K562 (cell line): ENCODE measurements at regions not wholly inside any gene's neighbourhood (a gene's known extent, or its start where the extent isn't known, plus 50 kb on each side); places are given as distances from the start of the nearest gene placed in this dataset.

Experiments
- ATAC-seq: fragments of 200-7000 bp; cut with Tn5 transposase; 3 replicates; pipeline ENCODE4 v1.9.1; 2020; ENCODE audit warnings: moderate library complexity
- BruUV-seq: library from RNA; stranded (reverse); fragments of 400-500 nt; replicated peaks from 2 replicates; lab custom pipeline; 2021; lab: Mats Ljungman, UMichigan
- CTCF ChIA-PET: fragments of 300-600 bp; formaldehyde crosslinking; extraction: SDS; loops from one replicate; lab custom pipeline; 2021; ENCODE audit warnings: low intra/inter-chr PET ratio; lab: Yijun Ruan, JAX
- POLR2A ChIA-PET: fragments of 300-600, 350-650 bp; sonication (Branson Sonifier 250); formaldehyde crosslinking; extraction: SDS; loops from one replicate; lab custom pipeline; 2021; ENCODE audit warnings: antibody characterized with exemption, inconsistent platforms; lab: Yijun Ruan, JAX
- DNase-seq, 4 experiments: peaks; one replicate each; pipeline versions ENCODE4 v3.0.0 to v3.0.0-alpha.2; 2011 to 2018; ENCODE audit warnings: low spot score in 3 of 4, mixed read lengths in 3 of 4; ENCODE audit errors: extremely low read depth in 1 of 4
- FAIRE-seq: peaks from 2 replicates; lab custom pipeline; 2011; peaks lifted over from hg19 to GRCh38; lab: Jason Lieb, UNC
- H2AFZ ChIP-seq: 2 replicates; pipeline ENCODE4 v1.6.0; 2011; ENCODE audit warnings: low read depth, low read length, control low read depth, inconsistent platforms
- H3K27ac ChIP-seq: fragments of 200-600 bp; 3 replicates; pipeline ENCODE4 v1.8.0; 2011; ENCODE audit warnings: low read depth, mild to moderate bottlenecking, control low read depth, inconsistent platforms, low read length, moderate library complexity, mixed read lengths; ENCODE audit errors: extremely low read depth
- H3K27me3 ChIP-seq, 2 experiments: fragments of 300-600 bp in 1 of 2; 2 replicates in 1 of 2; 3 replicates in 1 of 2; pipeline versions ENCODE4 v1.6.0 to v1.8.0; 2011; ENCODE audit warnings: inconsistent platforms in 2 of 2, low read length in 2 of 2, mild to moderate bottlenecking in 1 of 2, mixed read lengths in 1 of 2, moderate library complexity in 1 of 2; ENCODE audit not compliant: control insufficient read depth in 2 of 2, insufficient read depth in 2 of 2
- H3K36me3 ChIP-seq: fragments of 300-600 bp; 3 replicates; pipeline ENCODE4 v1.8.0; 2011; ENCODE audit warnings: mild to moderate bottlenecking, low read length, inconsistent platforms; ENCODE audit not compliant: control insufficient read depth, insufficient read depth
- H3K4me1 ChIP-seq, 2 experiments: fragments of 200-600 bp in 1 of 2; replicated peaks in 1 of 2; 2 replicates in 1 of 2; 3 replicates in 1 of 2; pipeline versions ENCODE4 v1.5.1 to v1.8.0; 2011; ENCODE audit warnings: inconsistent platforms in 2 of 2, low read length in 2 of 2, mild to moderate bottlenecking in 1 of 2, mixed read lengths in 1 of 2, moderate library complexity in 1 of 2; ENCODE audit not compliant: control insufficient read depth in 2 of 2, insufficient read depth in 2 of 2
- H3K4me2 ChIP-seq: 2 replicates; pipeline ENCODE4 v1.6.1; 2011; ENCODE audit warnings: low read length, control low read depth, inconsistent platforms, mixed read lengths; ENCODE audit not compliant: insufficient read depth
- H3K4me3 ChIP-seq: fragments of 200-600 bp; sonication (generic), shearing (Covaris generic); 2 replicates; pipeline ENCODE4 v1.5.1; 2016; ENCODE audit warnings: control low read depth, inconsistent platforms
- H3K79me2 ChIP-seq: fragments of 200-600 bp; 3 replicates; pipeline ENCODE4 v1.8.0; 2011; ENCODE audit warnings: low read length, inconsistent platforms; ENCODE audit not compliant: control insufficient read depth, insufficient read depth
- H3K9ac ChIP-seq, 2 experiments: 2 replicates each; pipeline versions ENCODE4 v1.6.0 to v1.6.1; 2011; ENCODE audit warnings: low read depth in 2 of 2, low read length in 2 of 2, control low read depth in 1 of 2, inconsistent platforms in 1 of 2, mild to moderate bottlenecking in 1 of 2, mixed read lengths in 1 of 2; ENCODE audit not compliant: insufficient read depth in 1 of 2
- H3K9me1 ChIP-seq: one replicate; pipeline ENCODE4 v1.6.0; 2011; ENCODE audit warnings: inconsistent platforms, mild to moderate bottlenecking, low read length, moderate library complexity; ENCODE audit not compliant: control insufficient read depth, insufficient read depth
- H3K9me3 ChIP-seq: replicated peaks from 2 replicates; pipeline ENCODE4 v1.5.1; 2011; ENCODE audit warnings: low read depth, low read length, inconsistent platforms; ENCODE audit not compliant: control insufficient read depth, insufficient read depth
- H4K20me1 ChIP-seq: replicated peaks from 2 replicates; pipeline ENCODE4 v1.6.1; 2011; ENCODE audit warnings: low read length, inconsistent platforms, mixed read lengths; ENCODE audit not compliant: control insufficient read depth, insufficient read depth
- BMI1 ChIP-seq: fragments of 150-350 bp; IDR thresholded peaks from 2 replicates; pipeline ENCODE4 v1.6.1; 2014; ENCODE audit warnings: low read length
- HES1 ChIP-seq: fragments of 450-650 bp; IDR thresholded peaks from 2 replicates; pipeline ENCODE4 v1.6.1; 2016; ENCODE audit warnings: low read depth, mild to moderate bottlenecking, moderate library complexity
- HMG20B ChIP-seq: fragments of 250-450 bp; sonication (Bioruptor Pico); IDR thresholded peaks from 2 replicates; pipeline ENCODE4 v1.5.0; 2021; ENCODE audit warnings: mild to moderate bottlenecking
- PHTF2 ChIP-seq: fragments of 250-450 bp; sonication (Bioruptor Pico); IDR thresholded peaks from 2 replicates; pipeline ENCODE4 v1.5.0; 2021; ENCODE audit warnings: mild to moderate bottlenecking
- RBM39 ChIP-seq: fragments of 200-400 bp; formaldehyde crosslinking; optimal IDR thresholded peaks from 2 replicates; pipeline ENCODE3; 2018; ENCODE audit warnings: low read depth, low read length
- SMAD2 ChIP-seq: fragments of 150-350 bp; IDR thresholded peaks from 2 replicates; pipeline ENCODE4 v1.6.1; 2014; ENCODE audit warnings: low read depth, mild to moderate bottlenecking, low read length
- SMAD4 ChIP-seq: fragments of 250-450 bp; sonication (Bioruptor Pico); conservative IDR thresholded peaks from 2 replicates; pipeline ENCODE4 v1.8.0; 2021; ENCODE audit warnings: inconsistent platforms, mild to moderate bottlenecking, moderate library complexity
- ZNF232 ChIP-seq: sonication (generic); formaldehyde crosslinking; IDR thresholded peaks from 2 replicates; pipeline ENCODE4 v1.8.0; 2022; ENCODE audit warnings: mild to moderate bottlenecking, missing genetic modification reagents
- ZNF282 ChIP-seq: sonication (generic); formaldehyde crosslinking; IDR thresholded peaks from 2 replicates; pipeline ENCODE4 v1.8.1; 2023; ENCODE audit warnings: missing genetic modification reagents
- in situ Hi-C: fragments of 300-500 bp; cut with MboI; formaldehyde crosslinking; loops from 4 replicates; pipeline ENCODE4 v1.15.0; 2018; ENCODE audit warnings: inconsistent platforms, mixed read lengths
- intact Hi-C: fragments of 100-400 bp; cut with micrococcal nuclease; formaldehyde crosslinking; loops from 2 replicates; pipeline ENCODE4 v1.14.2; 2022
- TF ChIP-seq, protein P1 (sequence below): fragments of 450-650 bp; IDR thresholded peaks from 2 replicates; pipeline ENCODE4 v1.6.1; 2016
- TF ChIP-seq, protein P2 (sequence below): sonication (generic); formaldehyde crosslinking; IDR thresholded peaks from 2 replicates; pipeline ENCODE4 v1.8.1; 2023; ENCODE audit warnings: mild to moderate bottlenecking, missing genetic modification reagents
- TF ChIP-seq, protein P3 (sequence below), 2 experiments: fragments of 450-650 bp in 1 of 2; sonication (generic) in 1 of 2; formaldehyde crosslinking in 1 of 2; IDR thresholded peaks; 2 replicates each; pipeline versions ENCODE4 v1.7.1 to v1.9.0; 2016 to 2022; ENCODE audit warnings: inconsistent platforms in 1 of 2, mild to moderate bottlenecking in 1 of 2, missing genetic modification reagents in 1 of 2

- Histone ChIP-seq H3K9me3 (no peaks in the 10 kb centered on the region; the same call in 1 of the 2 replicates), H2AFZ (no peak overlapping the region), H3K9me1 (no peaks in the 10 kb centered on the region), H3K36me3 (no peaks in the 10 kb centered on the region), H3K27me3 (no peaks in the 10 kb centered on the region), H3K27ac (no peak overlapping the region), H3K4me1 (no peaks in the 10 kb centered on the region), H3K79me2 (no peaks in the 10 kb centered on the region), H3K4me3 (no peak overlapping the region), H3K4me2 (no peak overlapping the region), H4K20me1 (no peaks in the 10 kb centered on the region), H3K9ac (no peak overlapping the region)
- BruUV-seq, result no TSS peak
- ATAC-seq, result no peak
- no peak for FAIRE-seq
- POLR2A ChIA-PET, result no interaction called here
- no peak for DNase-seq
- CTCF ChIA-PET, result no interaction called here
- in situ Hi-C loops (no loop called here), intact Hi-C loops (no loop called here)
- TF ChIP-seq, protein P1, sequence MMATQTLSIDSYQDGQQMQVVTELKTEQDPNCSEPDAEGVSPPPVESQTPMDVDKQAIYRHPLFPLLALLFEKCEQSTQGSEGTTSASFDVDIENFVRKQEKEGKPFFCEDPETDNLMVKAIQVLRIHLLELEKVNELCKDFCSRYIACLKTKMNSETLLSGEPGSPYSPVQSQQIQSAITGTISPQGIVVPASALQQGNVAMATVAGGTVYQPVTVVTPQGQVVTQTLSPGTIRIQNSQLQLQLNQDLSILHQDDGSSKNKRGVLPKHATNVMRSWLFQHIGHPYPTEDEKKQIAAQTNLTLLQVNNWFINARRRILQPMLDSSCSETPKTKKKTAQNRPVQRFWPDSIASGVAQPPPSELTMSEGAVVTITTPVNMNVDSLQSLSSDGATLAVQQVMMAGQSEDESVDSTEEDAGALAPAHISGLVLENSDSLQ, result no peak
- TF ChIP-seq ZNF232 (no peak), ZNF282 (no peak), PHTF2 (no peak), SMAD4 (no peak), SMAD2 (no peak), BMI1 (no peak), RBM39 (no peak), HES1 (no peak), HMG20B (CRISPR knock-in tag) (no peak)
- TF ChIP-seq, protein P2, sequence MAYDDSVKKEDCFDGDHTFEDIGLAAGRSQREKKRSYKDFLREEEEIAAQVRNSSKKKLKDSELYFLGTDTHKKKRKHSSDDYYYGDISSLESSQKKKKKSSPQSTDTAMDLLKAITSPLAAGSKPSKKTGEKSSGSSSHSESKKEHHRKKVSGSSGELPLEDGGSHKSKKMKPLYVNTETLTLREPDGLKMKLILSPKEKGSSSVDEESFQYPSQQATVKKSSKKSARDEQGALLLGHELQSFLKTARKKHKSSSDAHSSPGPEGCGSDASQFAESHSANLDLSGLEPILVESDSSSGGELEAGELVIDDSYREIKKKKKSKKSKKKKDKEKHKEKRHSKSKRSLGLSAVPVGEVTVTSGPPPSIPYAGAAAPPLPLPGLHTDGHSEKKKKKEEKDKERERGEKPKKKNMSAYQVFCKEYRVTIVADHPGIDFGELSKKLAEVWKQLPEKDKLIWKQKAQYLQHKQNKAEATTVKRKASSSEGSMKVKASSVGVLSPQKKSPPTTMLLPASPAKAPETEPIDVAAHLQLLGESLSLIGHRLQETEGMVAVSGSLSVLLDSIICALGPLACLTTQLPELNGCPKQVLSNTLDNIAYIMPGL (CRISPR knock-in tag), result no peak
- TF ChIP-seq, protein P3, sequence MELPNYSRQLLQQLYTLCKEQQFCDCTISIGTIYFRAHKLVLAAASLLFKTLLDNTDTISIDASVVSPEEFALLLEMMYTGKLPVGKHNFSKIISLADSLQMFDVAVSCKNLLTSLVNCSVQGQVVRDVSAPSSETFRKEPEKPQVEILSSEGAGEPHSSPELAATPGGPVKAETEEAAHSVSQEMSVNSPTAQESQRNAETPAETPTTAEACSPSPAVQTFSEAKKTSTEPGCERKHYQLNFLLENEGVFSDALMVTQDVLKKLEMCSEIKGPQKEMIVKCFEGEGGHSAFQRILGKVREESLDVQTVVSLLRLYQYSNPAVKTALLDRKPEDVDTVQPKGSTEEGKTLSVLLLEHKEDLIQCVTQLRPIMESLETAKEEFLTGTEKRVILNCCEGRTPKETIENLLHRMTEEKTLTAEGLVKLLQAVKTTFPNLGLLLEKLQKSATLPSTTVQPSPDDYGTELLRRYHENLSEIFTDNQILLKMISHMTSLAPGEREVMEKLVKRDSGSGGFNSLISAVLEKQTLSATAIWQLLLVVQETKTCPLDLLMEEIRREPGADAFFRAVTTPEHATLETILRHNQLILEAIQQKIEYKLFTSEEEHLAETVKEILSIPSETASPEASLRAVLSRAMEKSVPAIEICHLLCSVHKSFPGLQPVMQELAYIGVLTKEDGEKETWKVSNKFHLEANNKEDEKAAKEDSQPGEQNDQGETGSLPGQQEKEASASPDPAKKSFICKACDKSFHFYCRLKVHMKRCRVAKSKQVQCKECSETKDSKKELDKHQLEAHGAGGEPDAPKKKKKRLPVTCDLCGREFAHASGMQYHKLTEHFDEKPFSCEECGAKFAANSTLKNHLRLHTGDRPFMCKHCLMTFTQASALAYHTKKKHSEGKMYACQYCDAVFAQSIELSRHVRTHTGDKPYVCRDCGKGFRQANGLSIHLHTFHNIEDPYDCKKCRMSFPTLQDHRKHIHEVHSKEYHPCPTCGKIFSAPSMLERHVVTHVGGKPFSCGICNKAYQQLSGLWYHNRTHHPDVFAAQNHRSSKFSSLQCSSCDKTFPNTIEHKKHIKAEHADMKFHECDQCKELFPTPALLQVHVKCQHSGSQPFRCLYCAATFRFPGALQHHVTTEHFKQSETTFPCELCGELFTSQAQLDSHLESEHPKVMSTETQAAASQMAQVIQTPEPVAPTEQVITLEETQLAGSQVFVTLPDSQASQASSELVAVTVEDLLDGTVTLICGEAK (IDR thresholded peaks at IDR 0.05), result no peak
- TF ChIP-seq, protein P3 (CRISPR knock-in tag; IDR thresholded peaks at IDR 0.05), result no peak
Measured at GRCh38 chr5:93039888-93040287, 541.1 kb downstream of the NR2F1-AS1 start.
